ENCODE measurements at regions not wholly inside any gene's neighbourhood (a gene's known extent, or its start where the extent isn't known, plus 50 kb on each side); places are given as distances from the start of the nearest gene placed in this dataset.

GRCh38 chr15:95522533-95522932, 808.0 kb upstream of the NR2F2 start (continued):
- no peak for TF ChIP-seq CHD7 (IDR thresholded peaks at IDR 0.05; ENCODE audit: insufficient replicate concordance, low read length)
- no peak for TF ChIP-seq FOSL1 (IDR thresholded peaks at IDR 0.05; ENCODE audit: insufficient read depth, low read depth, low read length)
- TF ChIP-seq ASH2L (IDR thresholded peaks at IDR 0.05; ENCODE audit: low read length) = no peak

All from H1 (cell line).